ENCODE measurements at regions not wholly inside any gene's neighbourhood (a gene's known extent, or its start where the extent isn't known, plus 50 kb on each side); places are given as distances from the start of the nearest gene placed in this dataset.

DNA sequence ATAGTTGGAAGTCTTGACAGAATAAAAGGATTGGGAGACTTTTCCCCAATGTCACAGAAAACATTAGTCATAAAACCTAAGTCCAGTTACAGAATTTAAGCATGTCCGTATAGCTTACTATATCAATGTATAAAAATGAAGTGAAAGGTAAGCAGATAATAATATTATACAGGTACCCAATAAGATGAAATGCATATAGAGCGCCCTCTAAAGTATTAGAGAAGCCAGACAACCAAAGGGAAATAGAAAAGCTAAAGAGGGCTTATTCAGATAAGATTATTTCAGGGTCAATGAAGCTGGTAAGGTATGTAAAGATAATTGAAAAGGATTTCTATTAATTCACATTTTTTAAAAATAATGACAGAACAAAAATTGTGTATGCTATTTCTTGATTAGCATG, 947.7 kb upstream of the MAP3K7 start:
- TF ChIP-seq TAF1 (IDR thresholded peaks at IDR 0.05; ENCODE audit: low read depth) (no peak), POLR2AphosphoS5 (IDR thresholded peaks at IDR 0.05) (no peak)
- TF ChIP-seq, protein P1, sequence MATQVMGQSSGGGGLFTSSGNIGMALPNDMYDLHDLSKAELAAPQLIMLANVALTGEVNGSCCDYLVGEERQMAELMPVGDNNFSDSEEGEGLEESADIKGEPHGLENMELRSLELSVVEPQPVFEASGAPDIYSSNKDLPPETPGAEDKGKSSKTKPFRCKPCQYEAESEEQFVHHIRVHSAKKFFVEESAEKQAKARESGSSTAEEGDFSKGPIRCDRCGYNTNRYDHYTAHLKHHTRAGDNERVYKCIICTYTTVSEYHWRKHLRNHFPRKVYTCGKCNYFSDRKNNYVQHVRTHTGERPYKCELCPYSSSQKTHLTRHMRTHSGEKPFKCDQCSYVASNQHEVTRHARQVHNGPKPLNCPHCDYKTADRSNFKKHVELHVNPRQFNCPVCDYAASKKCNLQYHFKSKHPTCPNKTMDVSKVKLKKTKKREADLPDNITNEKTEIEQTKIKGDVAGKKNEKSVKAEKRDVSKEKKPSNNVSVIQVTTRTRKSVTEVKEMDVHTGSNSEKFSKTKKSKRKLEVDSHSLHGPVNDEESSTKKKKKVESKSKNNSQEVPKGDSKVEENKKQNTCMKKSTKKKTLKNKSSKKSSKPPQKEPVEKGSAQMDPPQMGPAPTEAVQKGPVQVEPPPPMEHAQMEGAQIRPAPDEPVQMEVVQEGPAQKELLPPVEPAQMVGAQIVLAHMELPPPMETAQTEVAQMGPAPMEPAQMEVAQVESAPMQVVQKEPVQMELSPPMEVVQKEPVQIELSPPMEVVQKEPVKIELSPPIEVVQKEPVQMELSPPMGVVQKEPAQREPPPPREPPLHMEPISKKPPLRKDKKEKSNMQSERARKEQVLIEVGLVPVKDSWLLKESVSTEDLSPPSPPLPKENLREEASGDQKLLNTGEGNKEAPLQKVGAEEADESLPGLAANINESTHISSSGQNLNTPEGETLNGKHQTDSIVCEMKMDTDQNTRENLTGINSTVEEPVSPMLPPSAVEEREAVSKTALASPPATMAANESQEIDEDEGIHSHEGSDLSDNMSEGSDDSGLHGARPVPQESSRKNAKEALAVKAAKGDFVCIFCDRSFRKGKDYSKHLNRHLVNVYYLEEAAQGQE (IDR thresholded peaks at IDR 0.05; ENCODE audit: borderline replicate concordance), result no peak
- TF ChIP-seq, protein P2, sequence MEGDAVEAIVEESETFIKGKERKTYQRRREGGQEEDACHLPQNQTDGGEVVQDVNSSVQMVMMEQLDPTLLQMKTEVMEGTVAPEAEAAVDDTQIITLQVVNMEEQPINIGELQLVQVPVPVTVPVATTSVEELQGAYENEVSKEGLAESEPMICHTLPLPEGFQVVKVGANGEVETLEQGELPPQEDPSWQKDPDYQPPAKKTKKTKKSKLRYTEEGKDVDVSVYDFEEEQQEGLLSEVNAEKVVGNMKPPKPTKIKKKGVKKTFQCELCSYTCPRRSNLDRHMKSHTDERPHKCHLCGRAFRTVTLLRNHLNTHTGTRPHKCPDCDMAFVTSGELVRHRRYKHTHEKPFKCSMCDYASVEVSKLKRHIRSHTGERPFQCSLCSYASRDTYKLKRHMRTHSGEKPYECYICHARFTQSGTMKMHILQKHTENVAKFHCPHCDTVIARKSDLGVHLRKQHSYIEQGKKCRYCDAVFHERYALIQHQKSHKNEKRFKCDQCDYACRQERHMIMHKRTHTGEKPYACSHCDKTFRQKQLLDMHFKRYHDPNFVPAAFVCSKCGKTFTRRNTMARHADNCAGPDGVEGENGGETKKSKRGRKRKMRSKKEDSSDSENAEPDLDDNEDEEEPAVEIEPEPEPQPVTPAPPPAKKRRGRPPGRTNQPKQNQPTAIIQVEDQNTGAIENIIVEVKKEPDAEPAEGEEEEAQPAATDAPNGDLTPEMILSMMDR (IDR thresholded peaks at IDR 0.05; ENCODE audit: poor library complexity, severe bottlenecking), result no peak
- Histone ChIP-seq H3K9me3 (ENCODE audit: low read length) (no peaks in the 10 kb centered on the region), H3K4me2 (ENCODE audit: low read length) (no peak overlapping the region)

DNA sequence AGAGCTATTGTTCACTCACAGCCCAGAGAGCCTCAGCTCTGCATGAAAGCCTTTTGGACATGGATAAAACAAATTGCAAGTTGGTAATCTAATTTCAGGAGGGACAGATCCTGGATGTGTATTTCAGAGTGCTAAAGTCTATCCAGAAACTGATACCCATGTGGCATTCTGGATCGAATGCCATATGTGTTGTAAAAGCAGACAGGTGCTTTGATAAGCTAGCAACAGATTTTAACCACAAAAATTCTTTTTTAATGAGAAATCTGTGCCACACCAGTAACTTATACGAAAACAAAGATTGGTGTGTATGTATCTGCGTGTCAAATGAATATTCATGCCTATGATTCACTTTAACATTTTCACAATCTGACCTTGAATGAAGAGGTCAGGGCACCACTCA, 936.6 kb upstream of the MAP3K7 start:
- Histone ChIP-seq H4K20me1 (ENCODE audit: insufficient read depth) (no peaks in the 10 kb centered on the region), H3K4me3 (ENCODE audit: low read length) (no peak overlapping the region), H2AFZ (ENCODE audit: low read depth, low read length) (no peak overlapping the region), H3K4me2 (ENCODE audit: low read length) (no peak overlapping the region), H3K9ac (ENCODE audit: low read length) (no peak overlapping the region), H3K9me2 (ENCODE audit: insufficient read depth, low read length) (no peaks in the 10 kb centered on the region), H3K79me2 (replicated peaks; ENCODE audit: insufficient read depth, low read length) (no peaks in the 10 kb centered on the region), H3K27me3 (ENCODE audit: insufficient read depth, low read depth, low read length) (no peaks in the 10 kb centered on the region), H3K36me3 (ENCODE audit: insufficient read depth, low read length) (no peaks in the 10 kb centered on the region), H3F3A (ENCODE audit: insufficient read depth, low read length, poor library complexity, severe bottlenecking) (no peaks in the 10 kb centered on the region), H3K27ac (ENCODE audit: low read length) (no peak overlapping the region), H3K9me3 (ENCODE audit: low read length) (no peaks in the 10 kb centered on the region)
- TF ChIP-seq TAF1 (IDR thresholded peaks at IDR 0.05; ENCODE audit: low read depth), result no peak
- no peak for TF ChIP-seq EZH2 (IDR thresholded peaks at IDR 0.05; ENCODE audit: borderline replicate concordance, insufficient read depth, low read length, poor library complexity, severe bottlenecking)
- TF ChIP-seq, protein P2 (IDR thresholded peaks at IDR 0.05; ENCODE audit: poor library complexity, severe bottlenecking), result no peak
- no peak for TF ChIP-seq RAD21 (conservative IDR thresholded peaks at IDR 0.05)
- no peak for TF ChIP-seq POLR2AphosphoS5 (IDR thresholded peaks at IDR 0.05)
- no peak for TF ChIP-seq SMC3 (conservative IDR thresholded peaks at IDR 0.05; ENCODE audit: poor library complexity)
- TF ChIP-seq, protein P1 (IDR thresholded peaks at IDR 0.05; ENCODE audit: borderline replicate concordance), result no peak
- TF ChIP-seq EP300 (conservative IDR thresholded peaks at IDR 0.05; ENCODE audit: poor library complexity, severe bottlenecking), result no peak
- TF ChIP-seq MXI1 (conservative IDR thresholded peaks at IDR 0.05; ENCODE audit: poor library complexity, severe bottlenecking), result no peak

More for the DNA sequence above, 947.7 kb upstream of the MAP3K7 start:
- Histone ChIP-seq H3K79me2 (replicated peaks; ENCODE audit: insufficient read depth, low read length) (no peaks in the 10 kb centered on the region), H3K27ac (ENCODE audit: low read length) (no peak overlapping the region), H3K36me3 (ENCODE audit: insufficient read depth, low read length) (no peaks in the 10 kb centered on the region), H3K9ac (ENCODE audit: low read length) (no peak overlapping the region), H3K27me3 (ENCODE audit: insufficient read depth, low read depth, low read length) (no peaks in the 10 kb centered on the region), H3K4me3 (ENCODE audit: low read length) (no peak overlapping the region), H2AFZ (ENCODE audit: low read depth, low read length) (no peak overlapping the region), H4K20me1 (ENCODE audit: insufficient read depth) (no peaks in the 10 kb centered on the region), H3F3A (ENCODE audit: insufficient read depth, low read length, poor library complexity, severe bottlenecking) (no peaks in the 10 kb centered on the region), H3K9me2 (ENCODE audit: insufficient read depth, low read length) (no peaks in the 10 kb centered on the region)
